WI38 (cell line): ENCODE measurements at regions not wholly inside any gene's neighbourhood (a gene's known extent, or its start where the extent isn't known, plus 50 kb on each side); places are given as distances from the start of the nearest gene placed in this dataset.

ENCODE experiments used
- H3K4me3 ChIP-seq: 2 replicates; pipeline ENCODE4 v1.5.1; 2011; ENCODE audit warnings: low read depth, mild to moderate bottlenecking, control low read depth, low read length
- CTCF ChIP-seq: IDR thresholded peaks from 2 replicates; pipeline ENCODE4 v1.5.1; 2012; ENCODE audit warnings: low read depth, mild to moderate bottlenecking, control low read depth, low read length

- no peak for TF ChIP-seq CTCF
- H3K4me3 ChIP-seq, result no peak overlapping the region
These were observed 800.8 kb upstream of the GYPC start for GRCh38 chr2:125855204-125855603.

GRCh38 chr2:125857971-125858794 is 797.8 kb upstream of the GYPC start:
- no peak overlapping the region for H3K4me3 ChIP-seq
- TF ChIP-seq CTCF, result no peak

- no peak overlapping the region for H3K4me3 ChIP-seq
- TF ChIP-seq CTCF, result no peak
These were observed 794.5 kb upstream of the GYPC start for GRCh38 chr2:125861461-125861860.

GRCh38 chr2:125867908-125868307 is 788.0 kb upstream of the GYPC start:
- no peak overlapping the region for H3K4me3 ChIP-seq
- no peak for TF ChIP-seq CTCF

GRCh38 chr2:125870264-125870663 is 785.7 kb upstream of the GYPC start:
- no peak for TF ChIP-seq CTCF
- H3K4me3 ChIP-seq, result no peak overlapping the region

- no peak for TF ChIP-seq CTCF
- no peak overlapping the region for H3K4me3 ChIP-seq
These were observed 785.2 kb upstream of the GYPC start for GRCh38 chr2:125870746-125871145.

- H3K4me3 ChIP-seq, result no peak overlapping the region
These were observed 781.4 kb upstream of the GYPC start for GRCh38 chr2:125874564-125874963.

More at GRCh38 chr2:125874564-125874963, 781.4 kb upstream of the GYPC start:
- TF ChIP-seq CTCF, result no peak
